ENCODE measurements at regions not wholly inside any gene's neighbourhood (a gene's known extent, or its start where the extent isn't known, plus 50 kb on each side); places are given as distances from the start of the nearest gene placed in this dataset.

- TF ChIP-seq CTCF (IDR thresholded peaks at IDR 0.05) (no peak), EZH2phosphoT487 (IDR thresholded peaks at IDR 0.05; ENCODE audit: borderline replicate concordance, low read depth) (no peak), MAX (IDR thresholded peaks at IDR 0.05; ENCODE audit: low read depth) (no peak), EP300 (IDR thresholded peaks at IDR 0.05; ENCODE audit: borderline replicate concordance in 1 of 2, low read depth in 1 of 2, low read length in 1 of 2) (no peak), YY1 (IDR thresholded peaks at IDR 0.05; ENCODE audit: low read depth) (no peak), POLR2AphosphoS5 (IDR thresholded peaks at IDR 0.05; ENCODE audit: low read depth, low read length) (no peak), IRF3 (IDR thresholded peaks at IDR 0.05; ENCODE audit: low read depth, low read length) (no peak), ELF1 (IDR thresholded peaks at IDR 0.05) (no peak)
These were observed 150.1 kb upstream of the STK32A start for GRCh38 chr5:147084702-147085101.
